Uterus (tissue), 2 donors: ENCODE measurements at regions not wholly inside any gene's neighbourhood (a gene's known extent, or its start where the extent isn't known, plus 50 kb on each side); places are given as distances from the start of the nearest gene placed in this dataset.

Experiments
- CTCF ChIP-seq, 4 experiments: fragments of 200-600 bp in 2 of 4; fragments of 450-650 bp in 2 of 4; sonication (generic) in 2 of 4; IDR thresholded peaks; one replicate each; pipeline ENCODE4 v1.5.1; 2016 to 2019; ENCODE audit warnings: antibody characterized with exemption in 4 of 4, mild to moderate bottlenecking in 2 of 4, moderate library complexity in 1 of 4
- POLR2A ChIP-seq, 2 donors: fragments of 450-650 bp; IDR thresholded peaks; one replicate each; pipeline ENCODE4 v1.6.1; 2016; ENCODE audit warnings: antibody characterized with exemption in 2 of 2, mild to moderate bottlenecking in 1 of 2, moderate library complexity in 1 of 2

DNA sequence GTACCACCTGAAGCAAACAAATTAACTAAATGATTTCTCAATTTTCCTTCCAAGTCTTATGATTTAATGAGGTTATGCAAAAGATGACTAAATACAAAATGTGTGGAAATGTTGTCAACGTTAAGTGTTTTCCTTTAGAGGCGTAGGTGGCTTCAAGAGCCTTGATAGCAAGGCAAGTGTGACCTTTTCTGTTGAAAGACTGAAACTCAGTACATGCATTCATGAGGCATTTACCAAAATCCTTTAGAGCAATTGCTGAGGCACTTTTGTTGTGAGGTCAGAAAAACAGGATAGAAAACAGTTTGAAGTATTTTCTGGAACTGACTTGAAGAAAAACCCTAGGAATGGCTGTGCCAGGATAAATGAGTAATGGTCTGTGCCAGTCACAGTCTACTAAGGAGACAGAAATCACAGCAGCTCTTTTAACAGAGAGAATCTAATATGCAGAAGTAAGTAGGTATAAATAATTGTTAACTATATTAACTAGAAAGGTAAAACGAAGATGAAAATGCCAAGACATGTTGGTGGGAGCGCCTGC lies 326.5 kb upstream of the CDH20 start:
- TF ChIP-seq CTCF (IDR thresholded peaks at IDR 0.05) (no peak), POLR2A (IDR thresholded peaks at IDR 0.05) (no peak)
